CD14-positive monocyte (primary cell): ENCODE measurements at regions not wholly inside any gene's neighbourhood (a gene's known extent, or its start where the extent isn't known, plus 50 kb on each side); places are given as distances from the start of the nearest gene placed in this dataset.

Experiments
- DNase-seq, 3 donors: peaks; one replicate each; pipeline ENCODE4 v3.0.0-alpha.2; 2011 to 2022
- H2AFZ ChIP-seq: 2 replicates; pipeline ENCODE4 v1.6.0; 2012; ENCODE audit warnings: mild to moderate bottlenecking, low read depth, low read length, inconsistent platforms; ENCODE audit not compliant: insufficient read depth, poor library complexity, severe bottlenecking
- H3K27ac ChIP-seq, 2 donors: 1 replicate in 1 of 2; 2 replicates in 1 of 2; pipeline ENCODE4 v1.5.1; 2012 to 2013; ENCODE audit warnings: low read length in 2 of 2, control low read depth in 1 of 2, inconsistent platforms in 1 of 2, low read depth in 1 of 2, mild to moderate bottlenecking in 1 of 2
- H3K27me3 ChIP-seq, 2 donors: one replicate each; pipeline versions ENCODE4 v1.6.0 to v1.6.1; 2011 to 2013; ENCODE audit warnings: low read length in 2 of 2; ENCODE audit not compliant: control insufficient read depth in 2 of 2, insufficient read depth in 2 of 2
- H3K36me3 ChIP-seq, 2 donors: replicated peaks in 1 of 2; 1 replicate in 1 of 2; 2 replicates in 1 of 2; pipeline versions ENCODE4 v1.5.1 to v1.6.1; 2012 to 2013; ENCODE audit warnings: low read length in 2 of 2, control low read depth in 1 of 2, inconsistent platforms in 1 of 2, mild to moderate bottlenecking in 1 of 2; ENCODE audit not compliant: insufficient read depth in 2 of 2, control insufficient read depth in 1 of 2
- H3K4me1 ChIP-seq, 2 donors: 1 replicate in 1 of 2; 2 replicates in 1 of 2; pipeline versions ENCODE4 v1.5.1 to v1.6.1; 2012 to 2013; ENCODE audit warnings: low read length in 2 of 2, control low read depth in 1 of 2, inconsistent platforms in 1 of 2, mild to moderate bottlenecking in 1 of 2, moderate library complexity in 1 of 2; ENCODE audit not compliant: insufficient read depth in 2 of 2, control insufficient read depth in 1 of 2
- H3K4me2 ChIP-seq: replicated peaks from 2 replicates; pipeline ENCODE3; 2012; ENCODE audit warnings: low read length, moderate library complexity, mild to moderate bottlenecking; ENCODE audit not compliant: poor library complexity, severe bottlenecking; ENCODE audit errors: extremely low read depth
- H3K4me3 ChIP-seq, 3 experiments: fragments of 200-600 bp in 1 of 3; sonication (generic) in 1 of 3; replicated peaks in 1 of 3; 1 replicate in 2 of 3; 2 replicates in 1 of 3; pipeline ENCODE4 v1.5.1; 2011 to 2013; ENCODE audit warnings: low read length in 3 of 3, mild to moderate bottlenecking in 3 of 3, control low read depth in 2 of 3, low read depth in 2 of 3, inconsistent platforms in 1 of 3, moderate library complexity in 1 of 3
- H3K79me2 ChIP-seq: 2 replicates; pipeline ENCODE4 v1.6.0; 2012; ENCODE audit warnings: mild to moderate bottlenecking, control low read depth, inconsistent platforms, low read length, moderate library complexity; ENCODE audit not compliant: insufficient read depth
- H3K9ac ChIP-seq: 2 replicates; pipeline ENCODE4 v1.6.0; 2017; ENCODE audit warnings: low read length, mild to moderate bottlenecking; ENCODE audit not compliant: insufficient read depth, poor library complexity, severe bottlenecking
- H3K9me3 ChIP-seq, 2 donors: replicated peaks in 1 of 2; 1 replicate in 1 of 2; 2 replicates in 1 of 2; pipeline versions ENCODE4 v1.5.1 to v1.6.1; 2012 to 2013; ENCODE audit warnings: low read length in 2 of 2, control low read depth in 1 of 2; ENCODE audit not compliant: control insufficient read depth in 1 of 2, insufficient read depth in 1 of 2
- H4K20me1 ChIP-seq: 2 replicates; pipeline ENCODE4 v1.6.0; 2012; ENCODE audit warnings: mild to moderate bottlenecking, low read length, control low read depth, moderate library complexity; ENCODE audit not compliant: insufficient read depth
- H3K27ac Mint-ChIP-seq, 7 donors: one replicate each; pipeline ENCODE4 v1.8.0; 2020; ENCODE audit warnings: mild to moderate bottlenecking in 7 of 7, mixed read lengths in 7 of 7, moderate library complexity in 6 of 7, inconsistent platforms in 2 of 7
- H3K27me3 Mint-ChIP-seq, 3 donors: one replicate each; pipeline ENCODE4 v1.8.0; 2021 to 2022; ENCODE audit warnings: low read depth in 3 of 3, mild to moderate bottlenecking in 3 of 3, mixed read lengths in 3 of 3, moderate library complexity in 3 of 3, inconsistent platforms in 1 of 3
- H3K36me3 Mint-ChIP-seq, 2 donors: one replicate each; pipeline ENCODE4 v1.8.0; 2020; ENCODE audit warnings: mixed read lengths in 2 of 2, inconsistent platforms in 1 of 2, mild to moderate bottlenecking in 1 of 2
- H3K4me1 Mint-ChIP-seq: one replicate; pipeline ENCODE4 v1.8.0; 2020; ENCODE audit warnings: mild to moderate bottlenecking, mixed read lengths
- H3K4me3 Mint-ChIP-seq, 2 donors: one replicate each; pipeline ENCODE4 v1.8.0; 2020; ENCODE audit warnings: mild to moderate bottlenecking in 2 of 2, mixed read lengths in 2 of 2, moderate library complexity in 1 of 2
- H3K9me3 Mint-ChIP-seq, 7 donors: one replicate each; pipeline ENCODE4 v1.8.0; 2020 to 2022; ENCODE audit warnings: mixed read lengths in 7 of 7, mild to moderate bottlenecking in 6 of 7, moderate library complexity in 6 of 7, inconsistent platforms in 2 of 7
- WGBS: methylation state at CpG from one replicate; pipeline ENCODE4 v1.1.5; 2013; ENCODE audit warnings: missing lambda C conversion rate; ENCODE audit not compliant: insufficient coverage; 5-methylcytosine and 5-hydroxymethylcytosine counted together
- intact Hi-C, 2 donors: fragments of 100-400 bp; cut with micrococcal nuclease; formaldehyde crosslinking; loops; one replicate each; pipeline versions ENCODE4 v1.15.0 to v1.15.1; 2023
- TF ChIP-seq, protein P1 (sequence below): fragments of 200-600 bp; IDR thresholded peaks from one replicate; pipeline ENCODE4 v1.8.0; 2022; ENCODE audit warnings: antibody characterized with exemption, mild to moderate bottlenecking

DNA sequence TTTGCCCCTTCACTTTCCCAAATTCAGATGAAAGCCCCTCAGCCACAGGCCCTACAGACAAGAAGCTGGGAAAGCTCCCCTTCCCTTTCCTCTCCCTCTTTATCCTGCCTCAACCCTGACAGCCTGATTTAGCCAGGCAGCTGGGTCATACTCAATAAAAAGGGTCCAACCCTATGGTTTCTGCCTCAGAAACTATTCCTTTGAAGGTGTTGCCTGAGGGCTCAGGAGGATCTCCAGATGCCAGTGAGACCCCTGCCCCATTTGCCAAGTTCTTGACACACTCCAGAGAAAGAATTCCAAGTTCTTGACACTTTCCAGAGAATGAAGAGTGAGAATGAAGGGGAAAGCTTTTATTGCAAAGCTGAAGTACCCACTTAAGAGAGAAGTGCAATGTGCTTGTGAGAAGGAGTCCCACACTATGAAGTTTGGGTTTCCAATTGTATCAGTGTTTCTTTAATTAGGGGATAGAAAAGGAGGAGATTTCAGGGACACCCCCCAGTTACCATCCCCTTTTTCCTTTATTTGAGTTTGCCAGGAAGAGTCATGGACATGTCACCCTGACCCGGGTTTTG lies 576.2 kb downstream of the METTL4 start:
- H3K4me3 ChIP-seq, result no peak overlapping the region
- H3K4me3 Mint-ChIP-seq, result no peak overlapping the region
- H3K79me2 ChIP-seq, result no peaks in the 10 kb centered on the region
- no peak for DNase-seq
- no peak overlapping the region for H3K27ac Mint-ChIP-seq
- H3K9ac ChIP-seq, result no peak overlapping the region
- TF ChIP-seq, protein P1, sequence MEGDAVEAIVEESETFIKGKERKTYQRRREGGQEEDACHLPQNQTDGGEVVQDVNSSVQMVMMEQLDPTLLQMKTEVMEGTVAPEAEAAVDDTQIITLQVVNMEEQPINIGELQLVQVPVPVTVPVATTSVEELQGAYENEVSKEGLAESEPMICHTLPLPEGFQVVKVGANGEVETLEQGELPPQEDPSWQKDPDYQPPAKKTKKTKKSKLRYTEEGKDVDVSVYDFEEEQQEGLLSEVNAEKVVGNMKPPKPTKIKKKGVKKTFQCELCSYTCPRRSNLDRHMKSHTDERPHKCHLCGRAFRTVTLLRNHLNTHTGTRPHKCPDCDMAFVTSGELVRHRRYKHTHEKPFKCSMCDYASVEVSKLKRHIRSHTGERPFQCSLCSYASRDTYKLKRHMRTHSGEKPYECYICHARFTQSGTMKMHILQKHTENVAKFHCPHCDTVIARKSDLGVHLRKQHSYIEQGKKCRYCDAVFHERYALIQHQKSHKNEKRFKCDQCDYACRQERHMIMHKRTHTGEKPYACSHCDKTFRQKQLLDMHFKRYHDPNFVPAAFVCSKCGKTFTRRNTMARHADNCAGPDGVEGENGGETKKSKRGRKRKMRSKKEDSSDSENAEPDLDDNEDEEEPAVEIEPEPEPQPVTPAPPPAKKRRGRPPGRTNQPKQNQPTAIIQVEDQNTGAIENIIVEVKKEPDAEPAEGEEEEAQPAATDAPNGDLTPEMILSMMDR, result no peak
- H3K4me1 Mint-ChIP-seq, result peaks cover 3% of the 10 kb centered on the region
- H4K20me1 ChIP-seq, result no peaks in the 10 kb centered on the region
- peaks cover 0 to 1% (median 0%) of the 10 kb centered on the region in 3 donors for H3K27me3 Mint-ChIP-seq
- H3K4me2 ChIP-seq, result no peak overlapping the region
- H3K4me1 ChIP-seq, result no peaks in the 10 kb centered on the region
- H3K36me3 Mint-ChIP-seq, result no peaks in the 10 kb centered on the region
- H3K9me3 ChIP-seq, result no peaks in the 10 kb centered on the region
- H3K9me3 Mint-ChIP-seq, result peaks cover 0 to 6% (median 0%) of the 10 kb centered on the region in 7 donors
- H3K27me3 ChIP-seq, result no peaks in the 10 kb centered on the region
- intact Hi-C loops, result no loop called here
- no peaks in the 10 kb centered on the region for H3K36me3 ChIP-seq
- H3K27ac ChIP-seq, result no peak overlapping the region
- H2AFZ ChIP-seq, result no peak overlapping the region
- WGBS, result no CpG with 5 or more reads among the region's 1 CpG

DNA sequence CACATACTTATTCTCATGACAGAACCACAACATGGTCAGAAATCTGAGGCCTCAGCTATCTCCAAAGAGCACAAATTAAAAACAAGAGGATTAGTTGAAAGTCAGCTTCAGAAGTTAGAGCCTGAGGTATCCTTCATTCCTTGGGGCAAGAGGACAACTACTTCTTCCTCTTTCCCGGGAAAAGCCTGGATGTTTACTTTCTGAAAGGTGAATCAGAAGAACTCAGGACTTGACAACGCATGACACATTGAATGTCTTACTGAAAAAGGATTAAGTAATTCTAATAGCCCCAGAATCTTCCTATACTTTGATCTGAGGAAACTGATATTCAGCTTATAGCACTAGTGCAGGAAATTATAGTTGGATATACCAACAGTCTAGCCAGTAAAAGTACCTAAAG lies 573.2 kb downstream of the METTL4 start:
- Histone ChIP-seq H3K9ac (no peak overlapping the region), H2AFZ (no peak overlapping the region), H3K36me3 (no peaks in the 10 kb centered on the region), H3K27ac (no peak overlapping the region), H3K4me1 (no peaks in the 10 kb centered on the region), H3K4me2 (no peak overlapping the region), H3K79me2 (no peaks in the 10 kb centered on the region), H3K9me3 (no peaks in the 10 kb centered on the region), H4K20me1 (no peaks in the 10 kb centered on the region), H3K4me3 (no peak overlapping the region), H3K27me3 (no peaks in the 10 kb centered on the region)
- TF ChIP-seq, protein P1, result no peak
- H3K4me1 Mint-ChIP-seq, result peaks cover 9% of the 10 kb centered on the region
- H3K36me3 Mint-ChIP-seq, result no peaks in the 10 kb centered on the region
- H3K9me3 Mint-ChIP-seq, result peaks cover 0 to 4% (median 0%) of the 10 kb centered on the region in 7 donors
- no peak overlapping the region for H3K4me3 Mint-ChIP-seq
- intact Hi-C loops, result no loop called here
- WGBS, result no CpG with 5 or more reads among the region's 2 CpGs
- no peak for DNase-seq
- H3K27me3 Mint-ChIP-seq, result peaks cover 0 to 4% (median 2%) of the 10 kb centered on the region in 3 donors
- no peak overlapping the region for H3K27ac Mint-ChIP-seq
